Testis (tissue), 2 donors: ENCODE measurements at regions not wholly inside any gene's neighbourhood (a gene's known extent, or its start where the extent isn't known, plus 50 kb on each side); places are given as distances from the start of the nearest gene placed in this dataset.

Experiments used
- CTCF ChIP-seq, 3 experiments: fragments of 450-650 bp in 2 of 3; fragments of 200-600 bp in 1 of 3; sonication (generic) in 1 of 3; IDR thresholded peaks; one replicate each; pipeline ENCODE4 v1.5.1; 2016 to 2019; ENCODE audit warnings: antibody characterized with exemption in 3 of 3, mild to moderate bottlenecking in 2 of 3, moderate library complexity in 1 of 3
- POLR2A ChIP-seq: fragments of 450-650 bp; IDR thresholded peaks from one replicate; pipeline ENCODE4 v1.6.1; 2017; ENCODE audit warnings: antibody characterized with exemption, mild to moderate bottlenecking, moderate library complexity

GRCh38 chr7:49060743-49061142 lies 136.4 kb downstream of the CDC14C start:
- no peak for TF ChIP-seq POLR2A
- TF ChIP-seq CTCF (IDR thresholded peaks at IDR 0.05) = no peak
